Endothelial cell of umbilical vein (primary cell): ENCODE measurements at regions not wholly inside any gene's neighbourhood (a gene's known extent, or its start where the extent isn't known, plus 50 kb on each side); places are given as distances from the start of the nearest gene placed in this dataset.

Experiments
- BruUV-seq: library from RNA; stranded (reverse); fragments of 400-500 nt; replicated peaks from 2 replicates; lab custom pipeline; 2021; lab: Mats Ljungman, UMichigan
- CTCF ChIA-PET: fragments of 300-600, 350-600 bp; sonication (Branson Sonifier 250); formaldehyde crosslinking; loops from one replicate; lab custom pipeline; 2021; ENCODE audit warnings: antibody characterized with exemption, inconsistent platforms; lab: Charles Lee
- POLR2A ChIA-PET: fragments of 300-600, 350-600 bp; sonication (Branson Sonifier 250); formaldehyde crosslinking; loops from one replicate; lab custom pipeline; 2021; ENCODE audit warnings: antibody characterized with exemption, inconsistent platforms; lab: Charles Lee
- DNase-seq: peaks from one replicate; pipeline ENCODE4 v3.0.0-alpha.2; 2011; ENCODE audit warnings: low read depth, low spot score
- FAIRE-seq: peaks from 2 replicates; lab custom pipeline; 2011; peaks lifted over from hg19 to GRCh38; lab: Jason Lieb, UNC
- H2AFZ ChIP-seq: 2 replicates; pipeline ENCODE4 v1.6.0; 2012; ENCODE audit warnings: low read depth, low read length, control low read depth, inconsistent platforms
- H3K27ac ChIP-seq: 2 replicates; pipeline ENCODE4 v1.5.1; 2011; ENCODE audit warnings: low read depth, mild to moderate bottlenecking, control low read depth, low read length, moderate library complexity; ENCODE audit not compliant: insufficient read depth
- H3K27me3 ChIP-seq, 2 experiments: 2 replicates each; pipeline versions ENCODE4 v1.6.0 to v1.6.1; 2011; ENCODE audit warnings: low read length in 2 of 2, mixed read lengths in 1 of 2; ENCODE audit not compliant: control insufficient read depth in 2 of 2, insufficient read depth in 2 of 2
- H3K36me3 ChIP-seq, 2 experiments: 2 replicates in 1 of 2; 3 replicates in 1 of 2; pipeline ENCODE4 v1.5.1; 2011; ENCODE audit warnings: low read length in 2 of 2, mild to moderate bottlenecking in 1 of 2, moderate library complexity in 1 of 2; ENCODE audit not compliant: control insufficient read depth in 2 of 2, insufficient read depth in 2 of 2; ENCODE audit errors: extremely low read depth in 1 of 2
- H3K4me1 ChIP-seq: 3 replicates; pipeline ENCODE4 v1.5.1; 2011; ENCODE audit warnings: mild to moderate bottlenecking, low read length; ENCODE audit not compliant: control insufficient read depth, insufficient read depth; ENCODE audit errors: extremely low read depth
- H3K4me2 ChIP-seq: 2 replicates; pipeline ENCODE4 v1.6.1; 2011; ENCODE audit warnings: low read length, control low read depth, mixed read lengths; ENCODE audit not compliant: insufficient read depth
- H3K4me3 ChIP-seq, 3 experiments: fragments of 200-600 bp in 1 of 3; sonication (generic), shearing (Covaris generic) in 1 of 3; replicated peaks in 1 of 3; 2 replicates each; pipeline ENCODE4 v1.5.1; 2011 to 2016; ENCODE audit warnings: control low read depth in 3 of 3, low read length in 3 of 3, mild to moderate bottlenecking in 2 of 3, inconsistent platforms in 1 of 3, low read depth in 1 of 3, moderate library complexity in 1 of 3; ENCODE audit not compliant: insufficient read depth in 1 of 3
- H3K79me2 ChIP-seq: 2 replicates; pipeline ENCODE4 v1.6.0; 2012; ENCODE audit warnings: low read length, inconsistent platforms; ENCODE audit not compliant: control insufficient read depth, insufficient read depth
- H3K9ac ChIP-seq: replicated peaks from 2 replicates; pipeline ENCODE3; 2011; ENCODE audit warnings: low read length, control low read depth; ENCODE audit not compliant: insufficient read depth; ENCODE audit errors: extremely low read depth
- H3K9me1 ChIP-seq: replicated peaks from 3 replicates; pipeline ENCODE4 v1.6.0; 2011; ENCODE audit warnings: mild to moderate bottlenecking, low read length; ENCODE audit not compliant: control insufficient read depth, insufficient read depth; ENCODE audit errors: extremely low read depth
- H3K9me3 ChIP-seq: replicated peaks from 2 replicates; pipeline ENCODE4 v1.5.1; 2012; ENCODE audit warnings: low read length, inconsistent platforms; ENCODE audit not compliant: control insufficient read depth, insufficient read depth
- H4K20me1 ChIP-seq: replicated peaks from 2 replicates; pipeline ENCODE3; 2011; ENCODE audit warnings: mild to moderate bottlenecking, low read length; ENCODE audit not compliant: control insufficient read depth, insufficient read depth; ENCODE audit errors: extremely low read depth
- EZH2 ChIP-seq: IDR thresholded peaks from 2 replicates; pipeline ENCODE4 v1.6.1; 2012; ENCODE audit warnings: borderline replicate concordance, low read depth, mild to moderate bottlenecking, moderate library complexity, low read length, inconsistent platforms; ENCODE audit not compliant: severe bottlenecking
- FOS ChIP-seq: IDR thresholded peaks from 2 replicates; pipeline ENCODE4 v1.6.1; 2011; ENCODE audit warnings: mild to moderate bottlenecking, low read length, moderate library complexity, borderline replicate concordance; ENCODE audit not compliant: insufficient read depth
- GATA2 ChIP-seq: IDR thresholded peaks from 2 replicates; pipeline ENCODE4 v1.7.0; 2011; ENCODE audit warnings: low read depth, mild to moderate bottlenecking, moderate library complexity, mixed read lengths, low read length; ENCODE audit not compliant: insufficient read length, insufficient read depth
- JUN ChIP-seq: IDR thresholded peaks from 2 replicates; pipeline ENCODE4 v1.6.1; 2011; ENCODE audit warnings: borderline replicate concordance, low read depth; ENCODE audit not compliant: insufficient read length, insufficient read depth
- MYC ChIP-seq: IDR thresholded peaks from one replicate; pipeline ENCODE4 v1.6.1; 2011; ENCODE audit warnings: mild to moderate bottlenecking, low read depth, low read length
- POLR2A ChIP-seq: IDR thresholded peaks from 2 replicates; pipeline ENCODE4 v1.6.1; 2012; ENCODE audit warnings: low read depth, mild to moderate bottlenecking, control low read depth, low read length
- POLR2AphosphoS5 ChIP-seq: IDR thresholded peaks from 2 replicates; pipeline ENCODE4 v1.6.1; 2012; ENCODE audit warnings: low read depth, mild to moderate bottlenecking, control low read depth, low read length, moderate library complexity; ENCODE audit not compliant: insufficient read depth
- dilution Hi-C: fragments of 300-500 bp; cut with MboI; formaldehyde crosslinking; loops from one replicate; pipeline ENCODE4 v1.15.0; 2019; ENCODE audit warnings: low sequenced_read_pairs; ENCODE audit not compliant: extremely low pct_ligation_motif_present
- intact Hi-C: fragments of 100-400 bp; cut with micrococcal nuclease; formaldehyde crosslinking; loops from one replicate; pipeline ENCODE4 v1.10.0; 2022
- TF ChIP-seq, protein P1 (sequence below): IDR thresholded peaks from 2 replicates; pipeline ENCODE4 v1.6.1; 2011; ENCODE audit not compliant: insufficient read depth, insufficient read length
- TF ChIP-seq, protein P2 (sequence below), 2 donors: IDR thresholded peaks; 1 replicate in 1 of 2; 2 replicates in 1 of 2; pipeline ENCODE4 v1.5.1; 2011; ENCODE audit warnings: low read length in 2 of 2, mild to moderate bottlenecking in 2 of 2, moderate library complexity in 2 of 2, control low read depth in 1 of 2, inconsistent platforms in 1 of 2, low read depth in 1 of 2; ENCODE audit not compliant: insufficient read depth in 1 of 2; ENCODE audit errors: extremely low read depth in 1 of 2

DNA sequence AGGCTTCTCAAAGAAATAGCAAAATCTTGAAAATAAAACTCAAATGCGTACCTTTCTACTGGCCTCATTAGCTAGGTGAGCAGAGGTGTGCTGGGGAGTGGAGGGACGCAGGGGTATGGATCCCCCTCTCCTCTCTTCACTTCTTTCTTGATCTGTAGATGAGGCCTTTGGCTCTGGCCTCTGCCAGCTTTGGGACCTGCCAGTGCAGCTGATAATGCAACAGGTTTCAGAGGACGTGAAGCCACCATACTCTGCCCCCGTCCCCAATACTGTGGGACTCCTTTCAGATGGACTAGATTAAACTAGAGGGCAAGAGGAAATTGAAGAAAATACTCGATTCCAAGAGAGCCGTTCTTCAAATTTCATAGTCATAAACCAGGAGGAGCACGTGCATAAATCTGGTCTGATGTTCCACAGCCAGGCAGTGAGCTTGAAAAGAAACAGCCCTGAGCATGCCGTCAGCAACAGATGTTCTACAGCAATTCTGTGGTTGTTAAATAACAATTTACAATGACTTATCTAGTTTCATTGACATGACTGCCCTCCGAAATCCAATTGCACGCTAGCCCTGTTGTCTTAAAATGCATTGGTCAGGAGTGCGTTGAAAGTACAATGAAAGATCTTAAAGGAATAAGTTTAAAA is 245.3 kb upstream of the FOXQ1 start:
- FAIRE-seq (no peak), DNase-seq (no peak)
- Histone ChIP-seq H3K9me3 (no peaks in the 10 kb centered on the region), H3K4me3 (no peak overlapping the region), H3K36me3 (no peaks in the 10 kb centered on the region), H4K20me1 (no peaks in the 10 kb centered on the region), H3K27me3 (no peaks in the 10 kb centered on the region), H3K9me1 (no peaks in the 10 kb centered on the region), H3K27ac (no peak overlapping the region), H3K4me2 (no peak overlapping the region), H3K9ac (no peak overlapping the region), H2AFZ (no peak overlapping the region), H3K79me2 (no peaks in the 10 kb centered on the region), H3K4me1 (no peaks in the 10 kb centered on the region)
- intact Hi-C loops (no loop called here), dilution Hi-C loops (no loop called here)
- TF ChIP-seq EZH2 = no peak
- no peak for TF ChIP-seq MYC
- TF ChIP-seq, protein P1, sequence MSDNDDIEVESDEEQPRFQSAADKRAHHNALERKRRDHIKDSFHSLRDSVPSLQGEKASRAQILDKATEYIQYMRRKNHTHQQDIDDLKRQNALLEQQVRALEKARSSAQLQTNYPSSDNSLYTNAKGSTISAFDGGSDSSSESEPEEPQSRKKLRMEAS = no peak
- TF ChIP-seq FOS = no peak
- no peak for TF ChIP-seq JUN
- no peak for TF ChIP-seq GATA2
- TF ChIP-seq, protein P2, sequence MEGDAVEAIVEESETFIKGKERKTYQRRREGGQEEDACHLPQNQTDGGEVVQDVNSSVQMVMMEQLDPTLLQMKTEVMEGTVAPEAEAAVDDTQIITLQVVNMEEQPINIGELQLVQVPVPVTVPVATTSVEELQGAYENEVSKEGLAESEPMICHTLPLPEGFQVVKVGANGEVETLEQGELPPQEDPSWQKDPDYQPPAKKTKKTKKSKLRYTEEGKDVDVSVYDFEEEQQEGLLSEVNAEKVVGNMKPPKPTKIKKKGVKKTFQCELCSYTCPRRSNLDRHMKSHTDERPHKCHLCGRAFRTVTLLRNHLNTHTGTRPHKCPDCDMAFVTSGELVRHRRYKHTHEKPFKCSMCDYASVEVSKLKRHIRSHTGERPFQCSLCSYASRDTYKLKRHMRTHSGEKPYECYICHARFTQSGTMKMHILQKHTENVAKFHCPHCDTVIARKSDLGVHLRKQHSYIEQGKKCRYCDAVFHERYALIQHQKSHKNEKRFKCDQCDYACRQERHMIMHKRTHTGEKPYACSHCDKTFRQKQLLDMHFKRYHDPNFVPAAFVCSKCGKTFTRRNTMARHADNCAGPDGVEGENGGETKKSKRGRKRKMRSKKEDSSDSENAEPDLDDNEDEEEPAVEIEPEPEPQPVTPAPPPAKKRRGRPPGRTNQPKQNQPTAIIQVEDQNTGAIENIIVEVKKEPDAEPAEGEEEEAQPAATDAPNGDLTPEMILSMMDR (IDR thresholded peaks at IDR 0.05; ENCODE audit: extremely low read depth in 1 of 2, insufficient read depth in 1 of 2, low read depth in 1 of 2, low read length in 2 of 2) = no peak
- no peak for TF ChIP-seq POLR2A
- no peak for TF ChIP-seq POLR2AphosphoS5
- POLR2A ChIA-PET = no interaction called here
- CTCF ChIA-PET = no interaction called here
- no TSS peak for BruUV-seq
